ENCODE measurements at regions not wholly inside any gene's neighbourhood (a gene's known extent, or its start where the extent isn't known, plus 50 kb on each side); places are given as distances from the start of the nearest gene placed in this dataset.

DNA sequence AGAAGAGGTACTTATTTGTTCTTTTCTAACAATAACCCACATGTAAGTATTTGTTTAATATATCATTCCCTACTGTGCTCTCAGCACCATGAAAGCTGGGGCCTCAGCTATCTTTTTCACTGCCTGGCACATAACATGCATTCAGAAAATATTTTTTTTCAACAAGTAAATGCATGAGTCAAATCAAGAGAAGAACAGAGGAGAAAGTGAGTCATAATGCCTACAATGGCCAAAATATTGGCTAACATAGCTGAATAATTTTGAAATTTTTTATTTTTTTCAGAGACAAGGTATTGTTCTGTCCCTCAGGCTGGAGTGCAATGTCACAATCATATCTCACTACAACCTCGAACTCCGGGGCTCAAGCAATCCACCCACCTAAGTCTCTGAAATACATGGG lies 252.2 kb upstream of the ADAMTS5 start:
- TF ChIP-seq, protein P1, sequence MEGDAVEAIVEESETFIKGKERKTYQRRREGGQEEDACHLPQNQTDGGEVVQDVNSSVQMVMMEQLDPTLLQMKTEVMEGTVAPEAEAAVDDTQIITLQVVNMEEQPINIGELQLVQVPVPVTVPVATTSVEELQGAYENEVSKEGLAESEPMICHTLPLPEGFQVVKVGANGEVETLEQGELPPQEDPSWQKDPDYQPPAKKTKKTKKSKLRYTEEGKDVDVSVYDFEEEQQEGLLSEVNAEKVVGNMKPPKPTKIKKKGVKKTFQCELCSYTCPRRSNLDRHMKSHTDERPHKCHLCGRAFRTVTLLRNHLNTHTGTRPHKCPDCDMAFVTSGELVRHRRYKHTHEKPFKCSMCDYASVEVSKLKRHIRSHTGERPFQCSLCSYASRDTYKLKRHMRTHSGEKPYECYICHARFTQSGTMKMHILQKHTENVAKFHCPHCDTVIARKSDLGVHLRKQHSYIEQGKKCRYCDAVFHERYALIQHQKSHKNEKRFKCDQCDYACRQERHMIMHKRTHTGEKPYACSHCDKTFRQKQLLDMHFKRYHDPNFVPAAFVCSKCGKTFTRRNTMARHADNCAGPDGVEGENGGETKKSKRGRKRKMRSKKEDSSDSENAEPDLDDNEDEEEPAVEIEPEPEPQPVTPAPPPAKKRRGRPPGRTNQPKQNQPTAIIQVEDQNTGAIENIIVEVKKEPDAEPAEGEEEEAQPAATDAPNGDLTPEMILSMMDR (IDR thresholded peaks at IDR 0.05; ENCODE audit: unreplicated experiment in 3 of 3): no peak
- no peak overlapping the region for H3K4me3 Mint-ChIP-seq
- no peak overlapping the region for H3K27ac Mint-ChIP-seq
- peaks cover 13% of the 10 kb centered on the region for H3K4me1 Mint-ChIP-seq
- H3K27me3 Mint-ChIP-seq (ENCODE audit: low read depth): no peaks in the 10 kb centered on the region
- H3K9me3 Mint-ChIP-seq: no peaks in the 10 kb centered on the region
- no peaks in the 10 kb centered on the region for H3K36me3 Mint-ChIP-seq (ENCODE audit: low read depth)

- Mint-ChIP-seq H3K27ac (no peak overlapping the region), H3K36me3 (ENCODE audit: low read depth) (no peaks in the 10 kb centered on the region), H3K9me3 (peaks cover 5% of the 10 kb centered on the region), H3K4me3 (no peak overlapping the region), H3K27me3 (ENCODE audit: low read depth) (no peaks in the 10 kb centered on the region), H3K4me1 (peaks cover 20% of the 10 kb centered on the region)
- TF ChIP-seq, protein P1 (IDR thresholded peaks at IDR 0.05; ENCODE audit: unreplicated experiment in 3 of 3): peak; percentile 12 to 34 (median 23)
Observed at GRCh38 chr21:27213303-27213702, 246.4 kb upstream of the ADAMTS5 start.

- Mint-ChIP-seq H3K4me3 (no peak overlapping the region), H3K36me3 (ENCODE audit: low read depth) (no peaks in the 10 kb centered on the region), H3K27me3 (ENCODE audit: low read depth) (no peaks in the 10 kb centered on the region), H3K4me1 (peaks cover 20% of the 10 kb centered on the region), H3K9me3 (peaks cover 7% of the 10 kb centered on the region), H3K27ac (peak overlapping the region in 1 of 3 experiments; percentile 6)
- TF ChIP-seq, protein P1 (IDR thresholded peaks at IDR 0.05; ENCODE audit: unreplicated experiment in 3 of 3): no peak
Observed at GRCh38 chr21:27212441-27212840, 245.6 kb upstream of the ADAMTS5 start.

DNA sequence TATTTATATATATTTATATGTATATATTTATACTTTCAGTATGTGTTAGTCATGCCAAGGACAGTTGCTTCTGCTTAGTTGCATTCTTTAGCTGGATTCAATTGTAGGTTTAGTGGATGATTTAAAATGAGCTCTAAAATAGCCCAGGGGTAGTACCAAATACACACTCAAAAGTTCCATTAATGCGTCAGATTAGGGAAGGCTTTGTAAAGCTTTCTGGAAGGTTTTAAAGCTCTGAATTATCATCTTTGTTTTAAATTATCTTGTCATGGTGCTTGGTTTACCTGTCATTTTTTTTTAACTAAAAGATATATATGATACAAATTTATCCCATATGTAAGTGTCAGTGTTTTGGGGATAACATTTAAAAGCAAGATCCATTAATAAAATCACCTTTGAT lies 242.7 kb upstream of the ADAMTS5 start:
- peaks cover 20% of the 10 kb centered on the region for H3K4me1 Mint-ChIP-seq
- no peak overlapping the region for H3K4me3 Mint-ChIP-seq
- H3K36me3 Mint-ChIP-seq (ENCODE audit: low read depth): no peaks in the 10 kb centered on the region
- H3K27me3 Mint-ChIP-seq (ENCODE audit: low read depth): no peaks in the 10 kb centered on the region
- TF ChIP-seq, protein P1 (IDR thresholded peaks at IDR 0.05; ENCODE audit: unreplicated experiment in 3 of 3): no peak
- H3K27ac Mint-ChIP-seq: peak overlapping the region in 2 of 3 experiments; percentile 10 to 48
- H3K9me3 Mint-ChIP-seq: peaks cover 7% of the 10 kb centered on the region

DNA sequence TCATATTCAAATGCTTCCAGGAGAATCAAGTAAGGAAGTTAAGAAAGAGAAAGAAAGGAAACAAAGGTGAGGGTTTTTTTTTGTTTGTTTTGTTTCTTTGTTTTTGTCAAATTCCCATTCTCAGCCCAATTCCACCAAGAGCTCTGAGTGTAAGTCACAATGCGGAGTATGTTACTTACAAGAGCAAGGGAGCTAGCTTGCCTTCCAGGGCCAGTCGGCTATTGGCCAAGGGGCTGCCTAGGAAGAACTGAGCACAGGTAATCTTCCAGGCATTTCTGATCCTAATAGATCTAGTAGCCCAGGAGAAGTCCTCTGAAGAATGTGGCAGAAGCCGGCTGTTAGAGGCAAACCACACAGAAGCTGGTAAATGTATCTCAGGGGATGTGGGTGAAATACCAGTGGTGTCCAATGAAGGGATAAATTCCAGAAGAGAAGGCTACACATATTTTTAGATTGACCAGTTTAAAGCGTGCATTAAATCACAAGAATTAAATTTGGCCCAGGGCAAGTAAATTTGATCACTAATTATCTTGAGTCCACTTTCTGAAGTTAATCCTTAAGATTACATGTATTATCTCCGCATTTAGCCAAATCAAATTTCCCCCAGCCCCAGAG lies 239.6 kb upstream of the ADAMTS5 start:
- Mint-ChIP-seq H3K36me3 (ENCODE audit: low read depth) (no peaks in the 10 kb centered on the region), H3K4me1 (peaks cover 9% of the 10 kb centered on the region), H3K9me3 (peaks cover 7% of the 10 kb centered on the region), H3K27ac (no peak overlapping the region), H3K27me3 (ENCODE audit: low read depth) (no peaks in the 10 kb centered on the region), H3K4me3 (no peak overlapping the region)
- TF ChIP-seq, protein P1 (IDR thresholded peaks at IDR 0.05; ENCODE audit: unreplicated experiment in 3 of 3): no peak

GRCh38 chr21:27202301-27202700 lies 235.4 kb upstream of the ADAMTS5 start:
- H3K9me3 Mint-ChIP-seq: no peaks in the 10 kb centered on the region

More at GRCh38 chr21:27202301-27202700, 235.4 kb upstream of the ADAMTS5 start:
- TF ChIP-seq, protein P1 (IDR thresholded peaks at IDR 0.05; ENCODE audit: unreplicated experiment in 3 of 3): no peak
- Mint-ChIP-seq H3K4me3 (no peak overlapping the region), H3K27ac (peak overlapping the region; percentile 32 to 70 (median 61)), H3K36me3 (ENCODE audit: low read depth) (no peaks in the 10 kb centered on the region), H3K4me1 (peaks cover 6% of the 10 kb centered on the region), H3K27me3 (ENCODE audit: low read depth) (no peaks in the 10 kb centered on the region)

Data from nephron (organoid).